ENCODE measurements at regions not wholly inside any gene's neighbourhood (a gene's known extent, or its start where the extent isn't known, plus 50 kb on each side); places are given as distances from the start of the nearest gene placed in this dataset.

- H3K36me3 Mint-ChIP-seq, result no peaks in the 10 kb centered on the region
Observed at GRCh38 chr13:40334616-40335015, 331.8 kb downstream of the FOXO1 start.

GRCh38 chr13:40336228-40337221 lies 329.9 kb downstream of the FOXO1 start:
- H3K27ac Mint-ChIP-seq, result no peak overlapping the region
- peaks cover 0 to 4% (median 0%) of the 10 kb centered on the region in 7 donors for H3K9me3 Mint-ChIP-seq
- no peak for DNase-seq
- no peak overlapping the region for H2AFZ ChIP-seq (ENCODE audit: insufficient read depth, low read depth, low read length, poor library complexity, severe bottlenecking)
- H3K4me3 Mint-ChIP-seq, result no peak overlapping the region
- H3K79me2 ChIP-seq (ENCODE audit: insufficient read depth, low read length), result no peaks in the 10 kb centered on the region
- H3K27me3 ChIP-seq (ENCODE audit: control insufficient read depth in 2 of 2, insufficient read depth in 2 of 2, low read length in 2 of 2), result no peaks in the 10 kb centered on the region
- H3K4me2 ChIP-seq (replicated peaks; ENCODE audit: extremely low read depth, low read length, poor library complexity, severe bottlenecking), result no peak overlapping the region
- H3K4me1 Mint-ChIP-seq, result peaks cover 3% of the 10 kb centered on the region
- intact Hi-C loops (cut with micrococcal nuclease), result no loop called here
- no peak overlapping the region for H3K27ac ChIP-seq (ENCODE audit: low read depth in 1 of 2, low read length in 2 of 2)
- no peaks in the 10 kb centered on the region for H4K20me1 ChIP-seq (ENCODE audit: insufficient read depth, low read length)
- no peak overlapping the region for H3K9ac ChIP-seq (ENCODE audit: insufficient read depth, low read length, poor library complexity, severe bottlenecking)
- no peaks in the 10 kb centered on the region for H3K27me3 Mint-ChIP-seq (ENCODE audit: low read depth in 3 of 3)
- no peak overlapping the region for H3K4me3 ChIP-seq (replicated peaks in 1 of 3; ENCODE audit: low read depth in 2 of 3, low read length in 3 of 3)
- H3K9me3 ChIP-seq (replicated peaks in 1 of 2; ENCODE audit: control insufficient read depth in 1 of 2, insufficient read depth in 1 of 2, low read length in 2 of 2), result no peaks in the 10 kb centered on the region
- WGBS (ENCODE audit: insufficient coverage), result 67% methylated on average over 7 of the region's 7 CpGs
- no peak for TF ChIP-seq CTCF (IDR thresholded peaks at IDR 0.05)
- no peaks in the 10 kb centered on the region for H3K36me3 ChIP-seq (replicated peaks in 1 of 2; ENCODE audit: control insufficient read depth in 1 of 2, insufficient read depth in 2 of 2, low read length in 2 of 2)
- no peaks in the 10 kb centered on the region for H3K4me1 ChIP-seq (ENCODE audit: control insufficient read depth in 1 of 2, insufficient read depth in 2 of 2, low read length in 2 of 2)
- no peaks in the 10 kb centered on the region for H3K36me3 Mint-ChIP-seq

More at GRCh38 chr13:40334616-40335015, 331.8 kb downstream of the FOXO1 start:
- Histone ChIP-seq H4K20me1 (ENCODE audit: insufficient read depth, low read length) (no peaks in the 10 kb centered on the region), H3K9me3 (replicated peaks in 1 of 2; ENCODE audit: control insufficient read depth in 1 of 2, insufficient read depth in 1 of 2, low read length in 2 of 2) (no peaks in the 10 kb centered on the region), H3K4me2 (replicated peaks; ENCODE audit: extremely low read depth, low read length, poor library complexity, severe bottlenecking) (no peak overlapping the region), H3K4me1 (ENCODE audit: control insufficient read depth in 1 of 2, insufficient read depth in 2 of 2, low read length in 2 of 2) (no peaks in the 10 kb centered on the region), H3K36me3 (replicated peaks in 1 of 2; ENCODE audit: control insufficient read depth in 1 of 2, insufficient read depth in 2 of 2, low read length in 2 of 2) (no peaks in the 10 kb centered on the region), H2AFZ (ENCODE audit: insufficient read depth, low read depth, low read length, poor library complexity, severe bottlenecking) (no peak overlapping the region), H3K27me3 (ENCODE audit: control insufficient read depth in 2 of 2, insufficient read depth in 2 of 2, low read length in 2 of 2) (no peaks in the 10 kb centered on the region), H3K27ac (ENCODE audit: low read depth in 1 of 2, low read length in 2 of 2) (no peak overlapping the region), H3K9ac (ENCODE audit: insufficient read depth, low read length, poor library complexity, severe bottlenecking) (no peak overlapping the region), H3K4me3 (replicated peaks in 1 of 3; ENCODE audit: low read depth in 2 of 3, low read length in 3 of 3) (no peak overlapping the region), H3K79me2 (ENCODE audit: insufficient read depth, low read length) (no peaks in the 10 kb centered on the region)
- Mint-ChIP-seq H3K4me1 (peaks cover 3% of the 10 kb centered on the region), H3K9me3 (peaks cover 0 to 6% (median 2%) of the 10 kb centered on the region in 7 donors), H3K27me3 (ENCODE audit: low read depth in 3 of 3) (peaks cover 0 to 2% (median 0%) of the 10 kb centered on the region in 3 donors), H3K27ac (no peak overlapping the region), H3K4me3 (no peak overlapping the region)
- intact Hi-C loops (cut with micrococcal nuclease), result no loop called here
- no peak for DNase-seq
- TF ChIP-seq CTCF (IDR thresholded peaks at IDR 0.05), result no peak
- WGBS (ENCODE audit: insufficient coverage), result 93% methylated on average over 3 of the region's 6 CpGs
